K562 (cell line): ENCODE measurements at regions not wholly inside any gene's neighbourhood (a gene's known extent, or its start where the extent isn't known, plus 50 kb on each side); places are given as distances from the start of the nearest gene placed in this dataset.

Experiments used
- ATAC-seq: fragments of 200-7000 bp; cut with Tn5 transposase; 3 replicates; pipeline ENCODE4 v1.9.1; 2020; ENCODE audit warnings: moderate library complexity
- BruUV-seq: library from RNA; stranded (reverse); fragments of 400-500 nt; replicated peaks from 2 replicates; lab custom pipeline; 2021; lab: Mats Ljungman, UMichigan
- CTCF ChIA-PET: fragments of 300-600 bp; formaldehyde crosslinking; extraction: SDS; loops from one replicate; lab custom pipeline; 2021; ENCODE audit warnings: low intra/inter-chr PET ratio; lab: Yijun Ruan, JAX
- POLR2A ChIA-PET: fragments of 300-600, 350-650 bp; sonication (Branson Sonifier 250); formaldehyde crosslinking; extraction: SDS; loops from one replicate; lab custom pipeline; 2021; ENCODE audit warnings: antibody characterized with exemption, inconsistent platforms; lab: Yijun Ruan, JAX
- DNase-seq, 4 experiments: peaks; one replicate each; pipeline versions ENCODE4 v3.0.0 to v3.0.0-alpha.2; 2011 to 2018; ENCODE audit warnings: low spot score in 3 of 4, mixed read lengths in 3 of 4; ENCODE audit errors: extremely low read depth in 1 of 4
- FAIRE-seq: peaks from 2 replicates; lab custom pipeline; 2011; peaks lifted over from hg19 to GRCh38; lab: Jason Lieb, UNC
- H2AFZ ChIP-seq: 2 replicates; pipeline ENCODE4 v1.6.0; 2011; ENCODE audit warnings: low read depth, low read length, control low read depth, inconsistent platforms
- H3K27ac ChIP-seq: fragments of 200-600 bp; 3 replicates; pipeline ENCODE4 v1.8.0; 2011; ENCODE audit warnings: low read depth, mild to moderate bottlenecking, control low read depth, inconsistent platforms, low read length, moderate library complexity, mixed read lengths; ENCODE audit errors: extremely low read depth
- H3K27me3 ChIP-seq, 2 experiments: fragments of 300-600 bp in 1 of 2; 2 replicates in 1 of 2; 3 replicates in 1 of 2; pipeline versions ENCODE4 v1.6.0 to v1.8.0; 2011; ENCODE audit warnings: inconsistent platforms in 2 of 2, low read length in 2 of 2, mild to moderate bottlenecking in 1 of 2, mixed read lengths in 1 of 2, moderate library complexity in 1 of 2; ENCODE audit not compliant: control insufficient read depth in 2 of 2, insufficient read depth in 2 of 2
- H3K36me3 ChIP-seq: fragments of 300-600 bp; 3 replicates; pipeline ENCODE4 v1.8.0; 2011; ENCODE audit warnings: mild to moderate bottlenecking, low read length, inconsistent platforms; ENCODE audit not compliant: control insufficient read depth, insufficient read depth
- H3K4me1 ChIP-seq, 2 experiments: fragments of 200-600 bp in 1 of 2; replicated peaks in 1 of 2; 2 replicates in 1 of 2; 3 replicates in 1 of 2; pipeline versions ENCODE4 v1.5.1 to v1.8.0; 2011; ENCODE audit warnings: inconsistent platforms in 2 of 2, low read length in 2 of 2, mild to moderate bottlenecking in 1 of 2, mixed read lengths in 1 of 2, moderate library complexity in 1 of 2; ENCODE audit not compliant: control insufficient read depth in 2 of 2, insufficient read depth in 2 of 2
- H3K4me2 ChIP-seq: 2 replicates; pipeline ENCODE4 v1.6.1; 2011; ENCODE audit warnings: low read length, control low read depth, inconsistent platforms, mixed read lengths; ENCODE audit not compliant: insufficient read depth
- H3K4me3 ChIP-seq: fragments of 200-600 bp; sonication (generic), shearing (Covaris generic); 2 replicates; pipeline ENCODE4 v1.5.1; 2016; ENCODE audit warnings: control low read depth, inconsistent platforms
- H3K79me2 ChIP-seq: fragments of 200-600 bp; 3 replicates; pipeline ENCODE4 v1.8.0; 2011; ENCODE audit warnings: low read length, inconsistent platforms; ENCODE audit not compliant: control insufficient read depth, insufficient read depth
- H3K9ac ChIP-seq, 2 experiments: 2 replicates each; pipeline versions ENCODE4 v1.6.0 to v1.6.1; 2011; ENCODE audit warnings: low read depth in 2 of 2, low read length in 2 of 2, control low read depth in 1 of 2, inconsistent platforms in 1 of 2, mild to moderate bottlenecking in 1 of 2, mixed read lengths in 1 of 2; ENCODE audit not compliant: insufficient read depth in 1 of 2
- H3K9me1 ChIP-seq: one replicate; pipeline ENCODE4 v1.6.0; 2011; ENCODE audit warnings: inconsistent platforms, mild to moderate bottlenecking, low read length, moderate library complexity; ENCODE audit not compliant: control insufficient read depth, insufficient read depth
- H3K9me3 ChIP-seq: replicated peaks from 2 replicates; pipeline ENCODE4 v1.5.1; 2011; ENCODE audit warnings: low read depth, low read length, inconsistent platforms; ENCODE audit not compliant: control insufficient read depth, insufficient read depth
- H4K20me1 ChIP-seq: replicated peaks from 2 replicates; pipeline ENCODE4 v1.6.1; 2011; ENCODE audit warnings: low read length, inconsistent platforms, mixed read lengths; ENCODE audit not compliant: control insufficient read depth, insufficient read depth
- NEUROD1 ChIP-seq: fragments of 150-350 bp; IDR thresholded peaks from 2 replicates; pipeline ENCODE4 v1.6.1; 2014; ENCODE audit warnings: borderline replicate concordance, low read length, low read depth; ENCODE audit not compliant: partially characterized antibody
- NFATC3 ChIP-seq: fragments of 450-650 bp; IDR thresholded peaks from 2 replicates; pipeline ENCODE4 v1.6.1; 2017; ENCODE audit warnings: mild to moderate bottlenecking
- POLR2G ChIP-seq: fragments of 200-400 bp; formaldehyde crosslinking; IDR thresholded peaks from 2 replicates; pipeline ENCODE4 v1.6.1; 2017; ENCODE audit warnings: low read depth, mild to moderate bottlenecking, antibody characterized with exemption, low read length, moderate library complexity
- SMARCE1 ChIP-seq: fragments of 450-650 bp; IDR thresholded peaks from 2 replicates; pipeline ENCODE4 v1.7.1; 2016; ENCODE audit warnings: mild to moderate bottlenecking
- ZHX1 ChIP-seq: fragments of 150-350 bp; conservative IDR thresholded peaks from 2 replicates; pipeline ENCODE4 v1.6.1; 2014; ENCODE audit warnings: low read length
- ZNF253 ChIP-seq: fragments of 250-450 bp; sonication (Bioruptor Pico); conservative IDR thresholded peaks from 2 replicates; pipeline ENCODE4 v1.6.1; 2021; ENCODE audit warnings: mild to moderate bottlenecking
- ZNF655 ChIP-seq: fragments of 250-450 bp; sonication (Bioruptor Pico); IDR thresholded peaks from 2 replicates; pipeline ENCODE4 v1.5.0; 2021
- ZNF785 ChIP-seq: fragments of 250-450 bp; sonication (Bioruptor Pico); IDR thresholded peaks from 2 replicates; pipeline ENCODE4 v1.4.0; 2020; ENCODE audit warnings: mild to moderate bottlenecking
- WGBS: fragments of 100-300 bp; shearing (Covaris generic); methylation state at CpG from one replicate; pipeline ENCODE4 v1.1.6; 2016; ENCODE audit warnings: low coverage, mixed read lengths; ENCODE audit not compliant: insufficient coverage; ENCODE audit errors: missing lambda C conversion rate; 5-methylcytosine and 5-hydroxymethylcytosine counted together
- in situ Hi-C: fragments of 300-500 bp; cut with MboI; formaldehyde crosslinking; loops from 4 replicates; pipeline ENCODE4 v1.15.0; 2018; ENCODE audit warnings: inconsistent platforms, mixed read lengths
- intact Hi-C: fragments of 100-400 bp; cut with micrococcal nuclease; formaldehyde crosslinking; loops from 2 replicates; pipeline ENCODE4 v1.14.2; 2022
- TF ChIP-seq, protein P1 (sequence below): fragments of 450-650 bp; IDR thresholded peaks from 2 replicates; pipeline ENCODE4 v1.6.1; 2018; ENCODE audit not compliant: partially characterized antibody

- ATAC-seq (no peak), DNase-seq (no peak), FAIRE-seq (no peak)
- BruUV-seq: no TSS peak
- CTCF ChIA-PET: no interaction called here
- no peak overlapping the region for H3K4me2 ChIP-seq
- H4K20me1 ChIP-seq: no peaks in the 10 kb centered on the region
- no peaks in the 10 kb centered on the region for H3K9me1 ChIP-seq
- no peak overlapping the region for H2AFZ ChIP-seq
- H3K27ac ChIP-seq: no peak overlapping the region
- WGBS: 3% methylated on average over 3 of the region's 3 CpGs
- intact Hi-C loops (no loop called here), in situ Hi-C loops (no loop called here)
- no peak overlapping the region for H3K4me3 ChIP-seq
- H3K79me2 ChIP-seq: no peaks in the 10 kb centered on the region
- H3K9ac ChIP-seq: no peak overlapping the region
- no peak for TF ChIP-seq ZNF785 (CRISPR knock-in tag)
- TF ChIP-seq NFATC3: no peak
- TF ChIP-seq ZNF655 (CRISPR knock-in tag): no peak
- no peak for TF ChIP-seq ZHX1
- TF ChIP-seq, protein P1, sequence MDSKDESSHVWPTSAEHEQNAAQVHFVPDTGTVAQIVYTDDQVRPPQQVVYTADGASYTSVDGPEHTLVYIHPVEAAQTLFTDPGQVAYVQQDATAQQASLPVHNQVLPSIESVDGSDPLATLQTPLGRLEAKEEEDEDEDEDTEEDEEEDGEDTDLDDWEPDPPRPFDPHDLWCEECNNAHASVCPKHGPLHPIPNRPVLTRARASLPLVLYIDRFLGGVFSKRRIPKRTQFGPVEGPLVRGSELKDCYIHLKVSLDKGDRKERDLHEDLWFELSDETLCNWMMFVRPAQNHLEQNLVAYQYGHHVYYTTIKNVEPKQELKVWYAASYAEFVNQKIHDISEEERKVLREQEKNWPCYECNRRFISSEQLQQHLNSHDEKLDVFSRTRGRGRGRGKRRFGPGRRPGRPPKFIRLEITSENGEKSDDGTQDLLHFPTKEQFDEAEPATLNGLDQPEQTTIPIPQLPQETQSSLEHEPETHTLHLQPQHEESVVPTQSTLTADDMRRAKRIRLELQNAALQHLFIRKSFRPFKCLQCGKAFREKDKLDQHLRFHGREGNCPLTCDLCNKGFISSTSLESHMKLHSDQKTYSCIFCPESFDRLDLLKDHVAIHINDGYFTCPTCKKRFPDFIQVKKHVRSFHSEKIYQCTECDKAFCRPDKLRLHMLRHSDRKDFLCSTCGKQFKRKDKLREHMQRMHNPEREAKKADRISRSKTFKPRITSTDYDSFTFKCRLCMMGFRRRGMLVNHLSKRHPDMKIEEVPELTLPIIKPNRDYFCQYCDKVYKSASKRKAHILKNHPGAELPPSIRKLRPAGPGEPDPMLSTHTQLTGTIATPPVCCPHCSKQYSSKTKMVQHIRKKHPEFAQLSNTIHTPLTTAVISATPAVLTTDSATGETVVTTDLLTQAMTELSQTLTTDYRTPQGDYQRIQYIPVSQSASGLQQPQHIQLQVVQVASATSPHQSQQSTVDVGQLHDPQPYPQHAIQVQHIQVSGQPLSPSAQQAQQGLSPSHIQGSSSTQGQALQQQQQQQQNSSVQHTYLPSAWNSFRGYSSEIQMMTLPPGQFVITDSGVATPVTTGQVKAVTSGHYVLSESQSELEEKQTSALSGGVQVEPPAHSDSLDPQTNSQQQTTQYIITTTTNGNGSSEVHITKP: no peak
- TF ChIP-seq POLR2G: no peak
- no peak for TF ChIP-seq NEUROD1
- TF ChIP-seq SMARCE1: no peak
- no peak for TF ChIP-seq ZNF253 (CRISPR knock-in tag)
- no peaks in the 10 kb centered on the region for H3K36me3 ChIP-seq
- H3K4me1 ChIP-seq: no peaks in the 10 kb centered on the region
- no peaks in the 10 kb centered on the region for H3K27me3 ChIP-seq
- POLR2A ChIA-PET: no interaction called here
- H3K9me3 ChIP-seq: no peaks in the 10 kb centered on the region; the same call in 1 of the 2 replicates
These were observed 358.2 kb downstream of the RBM43 start for GRCh38 chr2:150903461-150903860.
